ENCODE measurements at regions not wholly inside any gene's neighbourhood (a gene's known extent, or its start where the extent isn't known, plus 50 kb on each side); places are given as distances from the start of the nearest gene placed in this dataset.

GRCh38 chr2:173500953-173501352 is 146.3 kb downstream of the CDCA7 start:
- TF ChIP-seq KAT7 (CRISPR knock-in tag; IDR thresholded peaks at IDR 0.05; ENCODE audit: borderline replicate concordance) (no peak), ESRRA (CRISPR knock-in tag; IDR thresholded peaks at IDR 0.05; ENCODE audit: borderline replicate concordance) (no peak), JUN (CRISPR knock-in tag; IDR thresholded peaks at IDR 0.05) (no peak), FOXJ3 (CRISPR knock-in tag; IDR thresholded peaks at IDR 0.05; ENCODE audit: borderline replicate concordance) (no peak), CTCF (IDR thresholded peaks at IDR 0.05) (no peak), SMAD4 (CRISPR knock-in tag; IDR thresholded peaks at IDR 0.05) (no peak), GABPB1 (CRISPR knock-in tag; IDR thresholded peaks at IDR 0.05) (no peak), RORB (CRISPR knock-in tag; IDR thresholded peaks at IDR 0.05) (no peak)
- TF ChIP-seq, protein P1, sequence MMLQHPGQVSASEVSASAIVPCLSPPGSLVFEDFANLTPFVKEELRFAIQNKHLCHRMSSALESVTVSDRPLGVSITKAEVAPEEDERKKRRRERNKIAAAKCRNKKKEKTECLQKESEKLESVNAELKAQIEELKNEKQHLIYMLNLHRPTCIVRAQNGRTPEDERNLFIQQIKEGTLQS (CRISPR knock-in tag; conservative IDR thresholded peaks at IDR 0.05), result no peak
- TF ChIP-seq, protein P2, sequence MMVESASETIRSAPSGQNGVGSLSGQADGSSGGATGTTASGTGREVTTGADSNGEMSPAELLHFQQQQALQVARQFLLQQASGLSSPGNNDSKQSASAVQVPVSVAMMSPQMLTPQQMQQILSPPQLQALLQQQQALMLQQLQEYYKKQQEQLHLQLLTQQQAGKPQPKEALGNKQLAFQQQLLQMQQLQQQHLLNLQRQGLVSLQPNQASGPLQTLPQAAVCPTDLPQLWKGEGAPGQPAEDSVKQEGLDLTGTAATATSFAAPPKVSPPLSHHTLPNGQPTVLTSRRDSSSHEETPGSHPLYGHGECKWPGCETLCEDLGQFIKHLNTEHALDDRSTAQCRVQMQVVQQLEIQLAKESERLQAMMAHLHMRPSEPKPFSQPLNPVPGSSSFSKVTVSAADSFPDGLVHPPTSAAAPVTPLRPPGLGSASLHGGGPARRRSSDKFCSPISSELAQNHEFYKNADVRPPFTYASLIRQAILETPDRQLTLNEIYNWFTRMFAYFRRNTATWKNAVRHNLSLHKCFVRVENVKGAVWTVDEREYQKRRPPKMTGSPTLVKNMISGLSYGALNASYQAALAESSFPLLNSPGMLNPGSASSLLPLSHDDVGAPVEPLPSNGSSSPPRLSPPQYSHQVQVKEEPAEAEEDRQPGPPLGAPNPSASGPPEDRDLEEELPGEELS (CRISPR knock-in tag; IDR thresholded peaks at IDR 0.05), result no peak

All from WTC11 (cell line).